ENCODE measurements at regions not wholly inside any gene's neighbourhood (a gene's known extent, or its start where the extent isn't known, plus 50 kb on each side); places are given as distances from the start of the nearest gene placed in this dataset.

DNA sequence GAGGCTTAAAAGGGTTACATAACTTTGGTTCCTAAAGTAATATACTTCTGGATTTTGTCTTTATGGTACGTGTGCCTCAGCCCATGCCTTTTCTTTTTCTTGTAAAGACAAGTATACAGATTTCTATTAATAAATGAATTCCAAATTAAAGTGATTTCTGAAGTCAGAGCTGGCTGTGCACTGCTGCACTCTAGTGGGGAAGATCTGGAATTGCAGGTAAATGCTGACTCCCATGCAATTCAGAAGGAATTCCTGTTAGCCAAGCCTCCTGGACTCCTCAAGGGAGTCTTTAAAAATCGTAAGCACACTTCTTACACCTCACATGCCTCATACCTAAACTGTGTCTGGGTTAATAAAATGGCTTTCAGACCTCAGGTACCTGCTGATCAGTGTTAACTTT, 118.4 kb upstream of the SLC7A1 start:
- no peak for DNase-seq (ENCODE audit: low read depth)

DNA sequence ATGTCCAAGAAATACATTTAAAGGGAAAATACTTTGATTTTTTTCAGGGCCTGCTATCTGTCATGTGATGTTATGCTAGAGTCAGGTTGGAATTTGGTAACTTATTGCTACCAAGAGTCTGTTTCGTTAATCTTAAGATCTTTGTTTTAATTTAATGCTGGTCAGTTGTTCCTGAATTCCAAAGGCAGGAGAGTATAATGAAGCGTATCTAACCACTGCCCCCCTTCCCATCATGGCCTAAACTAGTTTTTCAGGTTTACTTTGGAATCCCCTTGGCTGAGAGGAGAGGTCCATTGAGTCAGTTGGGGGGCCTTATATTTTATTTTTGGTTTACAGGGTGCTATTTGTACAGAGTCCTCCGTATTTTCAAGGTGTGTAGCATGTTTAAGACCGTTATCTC, 116.3 kb upstream of the SLC7A1 start:
- no peak for DNase-seq (ENCODE audit: low read depth)

DNA sequence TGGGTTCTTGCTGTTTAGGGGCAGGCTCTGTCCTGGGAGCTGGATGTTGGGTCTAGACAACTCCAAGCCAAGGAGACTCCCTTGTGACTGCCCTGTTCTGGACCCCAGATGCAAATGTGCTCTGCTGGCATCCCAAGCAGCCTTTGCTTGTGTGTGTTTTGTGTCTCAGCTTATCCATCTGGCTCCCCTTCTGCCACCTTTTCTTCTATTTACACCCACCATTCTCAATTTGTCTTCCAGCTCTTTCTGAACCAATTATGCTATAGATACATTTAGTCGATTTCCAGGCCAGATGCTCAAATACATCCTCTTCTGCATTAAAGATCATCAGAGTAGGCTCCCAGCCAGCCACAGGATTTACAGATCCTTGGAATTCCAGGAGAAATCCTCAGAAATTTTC, 115.0 kb upstream of the SLC7A1 start:
- no peak for DNase-seq (ENCODE audit: low read depth)

DNA sequence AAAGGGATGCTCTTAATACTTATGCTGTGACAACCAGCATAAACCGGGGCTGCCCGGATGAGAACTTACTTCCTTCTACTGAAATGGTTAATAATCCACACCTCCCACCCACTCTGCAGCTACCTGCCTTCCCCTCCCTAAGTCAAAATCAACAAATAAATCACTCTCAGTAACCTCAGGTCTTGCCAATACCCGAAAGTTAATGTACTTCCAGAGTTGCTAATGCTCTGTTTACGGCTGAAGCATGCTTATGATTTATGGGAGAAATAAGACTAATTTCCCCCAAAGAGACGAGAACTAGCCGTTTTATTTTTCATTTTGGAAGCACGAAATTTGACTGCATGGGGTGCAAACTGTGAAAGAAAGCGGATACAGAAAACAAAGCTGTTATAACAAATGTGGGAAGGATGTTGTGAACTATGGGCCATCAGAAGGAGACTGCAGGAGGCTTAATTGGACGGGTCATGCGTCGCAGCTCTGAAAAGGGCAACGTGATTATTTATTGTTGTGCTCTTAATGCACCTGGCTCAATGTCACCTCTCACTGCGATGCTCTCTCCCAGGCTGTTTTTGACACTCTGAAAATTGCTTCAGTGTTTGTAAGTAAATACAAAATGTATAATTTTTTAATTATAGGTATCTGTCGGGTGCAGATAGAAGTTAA, 114.0 kb upstream of the SLC7A1 start:
- DNase-seq (ENCODE audit: low read depth) = no peak

DNA sequence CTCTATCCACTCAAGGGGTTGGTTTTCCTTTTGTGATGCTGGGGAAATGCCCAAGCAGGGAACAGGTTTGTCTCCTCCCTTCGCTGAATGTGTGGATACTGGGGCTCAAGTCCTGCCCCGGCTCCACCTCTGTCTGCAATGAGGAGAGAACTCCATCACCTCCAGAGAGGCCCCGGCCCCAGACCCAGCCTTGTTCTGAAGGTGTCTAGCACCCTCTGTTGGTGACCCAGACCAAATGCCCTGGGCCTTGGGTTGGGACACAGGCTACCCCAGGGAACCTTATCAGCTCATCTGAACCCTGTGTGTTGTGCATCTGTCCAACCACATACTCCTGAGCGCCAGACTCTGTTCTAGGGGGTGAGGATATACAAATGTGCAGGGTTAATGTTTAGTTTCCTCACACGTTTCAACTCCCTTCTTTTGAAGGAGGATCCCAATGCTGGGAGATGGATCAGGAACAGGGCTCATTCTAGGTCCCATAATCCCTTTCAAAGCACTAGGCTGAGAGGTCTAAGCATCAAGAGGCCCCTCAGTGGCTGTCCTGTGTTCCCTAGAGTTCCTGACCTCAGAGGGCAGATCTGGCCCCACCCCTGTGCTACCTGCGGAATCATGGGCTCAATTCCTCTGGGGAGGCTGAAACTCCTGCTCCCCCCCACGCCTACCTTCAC, 112.5 kb upstream of the SLC7A1 start:
- DNase-seq (ENCODE audit: low read depth) = no peak

DNA sequence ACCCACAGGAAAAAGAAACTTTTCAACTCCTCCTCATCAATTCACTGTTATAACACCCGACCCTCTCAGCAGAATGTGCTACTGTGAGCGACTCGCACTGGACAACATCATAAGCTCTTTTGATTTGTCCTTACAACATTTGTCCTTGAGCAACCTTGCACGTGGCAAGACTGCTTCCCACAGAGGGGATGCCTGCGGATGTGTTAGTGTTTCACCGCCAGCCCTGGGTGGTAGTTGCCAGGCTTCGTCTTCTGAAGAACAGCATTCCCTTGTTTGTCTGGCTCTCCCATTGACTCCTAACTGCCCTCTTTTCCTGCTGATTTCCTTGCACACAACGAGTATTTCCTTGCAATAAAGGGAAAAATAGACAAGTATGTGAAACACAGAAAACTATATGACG, 111.4 kb upstream of the SLC7A1 start:
- no peak for DNase-seq (ENCODE audit: low read depth)

DNA sequence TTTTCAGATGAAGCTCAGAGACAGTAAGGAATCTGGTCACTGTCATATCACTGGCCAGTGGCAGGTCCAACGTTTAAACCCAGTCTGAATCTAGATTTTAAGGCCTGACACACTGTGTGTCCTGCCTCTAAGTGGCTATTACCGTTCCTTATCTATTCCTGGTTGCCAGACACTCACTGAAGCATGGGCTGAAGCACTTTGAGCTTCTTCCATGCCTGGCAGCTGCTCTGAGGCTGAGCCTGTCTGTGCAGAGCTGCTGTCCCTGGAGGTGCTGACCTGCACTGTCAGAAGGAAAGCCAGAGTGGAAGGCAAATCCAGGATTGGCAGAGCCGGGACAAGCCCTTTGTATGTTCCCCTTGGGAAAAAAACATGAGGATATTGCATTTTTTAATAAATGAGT, 109.2 kb upstream of the SLC7A1 start:
- no peak for DNase-seq (ENCODE audit: low read depth)

DNA sequence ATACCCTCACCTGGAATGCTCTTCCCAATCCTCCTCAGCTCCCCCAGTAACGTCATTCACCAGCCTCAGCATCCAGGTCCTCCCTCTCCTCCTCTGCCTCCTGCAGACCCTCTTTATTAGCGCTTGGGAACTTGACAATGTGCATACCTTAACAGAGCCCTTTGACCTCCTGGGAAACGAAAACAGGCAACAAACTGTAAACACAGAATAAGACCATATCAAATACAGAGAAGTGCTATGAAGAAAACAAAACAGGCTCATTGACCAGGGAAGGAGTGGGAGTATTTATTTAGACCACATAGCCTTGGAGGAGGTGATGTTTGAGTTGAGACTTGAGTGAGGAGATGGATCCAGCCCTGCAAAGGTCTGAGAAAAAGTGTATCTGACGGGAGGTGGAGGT, 107.9 kb upstream of the SLC7A1 start:
- DNase-seq (ENCODE audit: low read depth) = no peak

DNA sequence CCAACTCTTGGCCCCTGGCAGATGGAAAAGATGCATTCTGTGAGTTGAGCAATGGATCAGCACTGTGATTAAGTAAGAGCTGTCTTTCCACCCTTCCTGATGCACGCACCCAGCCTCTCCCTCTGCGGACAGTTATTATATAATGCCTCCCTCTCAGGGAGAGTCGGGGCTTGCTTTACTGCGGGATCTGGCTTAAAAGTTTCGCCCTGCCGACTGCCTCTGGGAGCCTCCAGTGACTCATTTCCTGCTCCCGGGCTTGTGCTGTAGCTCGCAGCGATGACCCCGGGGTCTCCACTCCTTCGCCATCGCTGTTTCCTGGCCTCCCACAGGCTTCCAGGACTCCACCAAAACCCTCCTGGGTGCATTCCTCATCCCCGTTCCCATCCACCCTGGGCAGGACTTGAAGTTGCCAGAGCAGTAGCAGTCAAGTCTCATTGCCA, 107.4 kb upstream of the SLC7A1 start:
- DNase-seq (ENCODE audit: low read depth) = peak; percentile 85

DNA sequence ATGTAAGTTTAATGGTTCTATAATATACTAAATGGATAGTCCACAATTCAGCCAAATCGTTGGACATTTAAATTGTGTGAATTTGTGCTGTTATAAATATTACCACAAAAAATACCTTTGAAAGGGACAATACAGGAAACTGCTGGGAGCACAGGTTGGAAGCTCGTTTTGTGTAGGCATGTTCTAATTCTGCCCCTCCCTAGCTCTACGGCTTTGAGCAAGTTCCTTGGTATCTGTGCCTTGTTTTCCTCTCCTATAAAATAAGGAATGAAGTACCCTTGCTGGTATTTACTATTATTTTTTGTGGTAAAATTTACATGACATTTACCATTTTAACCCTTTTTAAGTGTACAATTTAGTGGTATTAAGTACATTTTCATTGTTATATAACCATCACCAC, 102.6 kb upstream of the SLC7A1 start:
- DNase-seq (ENCODE audit: low read depth) = no peak

DNA sequence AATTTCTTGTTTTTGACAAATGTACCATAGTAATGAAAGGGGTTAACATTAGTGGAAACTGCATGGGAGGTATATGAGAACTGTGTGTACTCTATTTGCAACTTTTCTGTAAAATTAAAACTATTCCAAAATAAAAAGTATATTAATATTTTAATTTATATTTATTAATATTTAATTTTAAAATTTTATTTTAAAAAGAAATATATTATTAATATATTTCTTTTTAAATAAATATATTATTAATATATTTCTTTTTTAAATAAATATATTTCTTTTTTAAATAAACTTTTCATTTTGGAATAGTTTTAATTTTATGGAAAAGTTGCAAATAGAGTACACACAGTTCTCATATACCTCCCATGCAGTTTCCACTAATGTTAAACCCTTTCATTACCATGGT, 101.1 kb upstream of the SLC7A1 start:
- DNase-seq (ENCODE audit: low read depth) = no peak

DNA sequence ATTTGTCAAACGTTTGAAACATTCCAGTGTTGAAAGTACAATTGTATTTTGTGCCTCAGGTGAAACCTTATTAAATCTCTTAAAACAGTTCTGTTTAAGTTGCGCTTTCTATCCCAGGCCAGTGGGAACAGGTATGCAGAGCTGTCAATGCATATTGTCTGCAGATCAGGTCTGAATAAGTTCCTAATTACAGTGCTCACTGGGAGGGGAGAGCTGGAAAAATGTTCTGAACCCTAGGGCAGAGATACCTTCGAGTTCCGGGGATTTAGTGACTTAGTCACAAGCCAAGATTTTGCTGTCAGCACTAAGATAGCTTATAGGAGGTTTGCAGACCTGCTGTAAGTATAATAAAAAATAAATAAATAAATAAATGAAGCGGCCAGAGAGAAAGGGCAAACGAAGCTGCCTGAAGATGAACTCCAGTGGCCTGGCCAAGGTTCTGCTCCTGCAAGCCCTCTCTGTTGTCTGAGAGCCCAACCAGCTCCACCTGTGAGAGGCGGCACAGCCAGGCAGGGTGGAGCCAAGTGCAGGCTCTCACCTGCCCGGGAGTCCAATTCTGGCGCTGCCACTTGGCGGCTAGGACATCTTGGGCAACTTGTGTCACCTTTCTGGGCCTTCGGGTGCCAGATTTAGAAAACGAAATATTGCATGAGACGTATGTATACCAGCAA, 97.9 kb upstream of the SLC7A1 start:
- DNase-seq (ENCODE audit: low read depth) = no peak

DNA sequence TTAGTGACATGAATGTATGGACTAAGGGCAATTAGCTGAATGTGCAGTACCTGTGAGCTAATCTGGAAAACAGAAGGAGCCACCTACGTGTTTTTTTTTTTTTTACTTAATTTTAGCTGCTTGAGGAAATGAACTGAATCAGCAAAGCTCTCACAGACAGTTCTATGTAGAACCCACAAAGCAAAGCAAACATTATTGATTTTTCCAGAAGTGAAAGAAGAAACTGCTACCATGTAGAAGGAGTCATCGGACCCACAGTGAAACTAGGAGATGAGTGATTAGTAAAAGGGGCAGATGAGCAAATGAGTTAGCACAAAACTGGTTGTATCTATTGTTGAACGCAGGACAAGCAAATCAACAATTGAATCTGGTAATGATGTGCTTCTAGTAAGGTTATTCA, 94.1 kb upstream of the SLC7A1 start:
- DNase-seq (ENCODE audit: low read depth) = no peak

DNA sequence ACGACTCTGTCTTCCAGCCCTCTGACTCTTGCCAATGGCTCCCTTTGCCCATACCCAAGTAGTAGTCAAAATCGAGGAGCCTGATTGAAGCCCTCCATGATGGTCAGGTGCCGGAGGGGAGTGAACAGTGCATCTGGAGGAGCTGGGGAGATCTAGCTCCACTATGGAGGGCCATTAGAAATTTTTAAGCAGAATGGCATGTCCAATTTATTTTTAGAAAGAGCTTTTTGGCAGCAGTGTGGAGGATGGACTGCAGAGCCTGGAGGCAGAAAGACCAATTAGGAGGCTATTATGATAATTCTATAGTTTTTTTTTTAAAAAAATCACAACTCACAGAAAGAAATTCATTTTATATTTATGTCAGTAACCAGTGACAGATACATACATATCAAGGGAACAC, 92.7 kb upstream of the SLC7A1 start:
- DNase-seq (ENCODE audit: low read depth) = no peak

DNA sequence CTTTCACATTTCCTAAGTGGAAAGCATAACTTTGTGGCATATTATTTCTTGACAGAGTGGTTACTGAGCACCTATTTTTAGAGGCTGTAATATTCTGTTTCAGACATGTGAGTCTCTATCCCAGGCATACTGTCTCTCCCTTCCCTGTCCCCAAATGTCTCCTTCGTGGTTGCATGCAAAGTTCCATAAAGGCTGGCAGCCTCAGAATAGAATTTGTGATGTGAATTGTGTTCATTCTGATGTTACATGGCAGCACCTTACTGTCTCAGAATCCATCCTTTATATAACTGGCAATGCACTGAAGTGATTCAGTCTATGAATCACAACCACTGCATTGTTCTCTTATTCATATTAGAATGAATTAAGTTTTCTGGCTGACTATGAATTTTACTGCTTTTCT, 89.0 kb upstream of the SLC7A1 start:
- DNase-seq (ENCODE audit: low read depth) = peak; percentile 21

DNA sequence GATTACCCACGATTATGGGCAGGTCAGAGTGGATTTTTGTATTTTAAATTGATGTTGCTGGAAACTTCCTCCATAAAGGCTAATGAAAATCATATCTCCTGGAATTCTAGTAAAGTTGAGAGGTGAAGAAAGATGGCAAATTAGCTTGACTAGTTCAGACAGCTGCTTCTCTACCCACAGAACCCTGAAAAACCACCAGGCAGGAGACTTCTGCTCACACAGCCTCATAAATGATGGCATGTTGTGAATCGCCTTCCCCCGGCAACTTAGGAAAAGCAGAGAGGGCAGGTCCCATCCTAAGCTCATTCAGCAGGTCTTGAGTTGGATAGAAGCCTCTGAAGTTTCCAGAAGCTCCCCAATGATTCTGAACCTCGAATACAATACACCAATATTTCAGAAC, 87.6 kb upstream of the SLC7A1 start:
- no peak for DNase-seq (ENCODE audit: low read depth)

DNA sequence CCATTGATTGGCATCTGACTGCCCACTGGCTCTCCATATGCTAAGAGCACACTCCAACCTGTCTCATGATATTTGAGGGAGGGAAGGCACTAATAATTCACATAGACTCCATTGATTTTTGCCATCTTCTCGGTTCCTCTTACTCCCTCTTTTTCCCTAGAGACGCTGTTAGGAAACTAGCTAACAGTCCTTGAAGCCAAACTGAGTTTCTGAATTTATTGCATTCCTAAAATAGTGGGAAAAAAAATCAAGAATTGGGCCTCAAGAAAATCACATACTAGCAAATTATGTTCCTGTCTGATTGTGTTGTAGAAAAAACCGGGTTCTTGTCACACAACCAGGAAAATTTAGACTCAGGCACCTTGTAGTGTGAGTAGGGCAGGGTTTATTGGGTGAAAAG, 86.4 kb upstream of the SLC7A1 start:
- DNase-seq (ENCODE audit: low read depth) = no peak

DNA sequence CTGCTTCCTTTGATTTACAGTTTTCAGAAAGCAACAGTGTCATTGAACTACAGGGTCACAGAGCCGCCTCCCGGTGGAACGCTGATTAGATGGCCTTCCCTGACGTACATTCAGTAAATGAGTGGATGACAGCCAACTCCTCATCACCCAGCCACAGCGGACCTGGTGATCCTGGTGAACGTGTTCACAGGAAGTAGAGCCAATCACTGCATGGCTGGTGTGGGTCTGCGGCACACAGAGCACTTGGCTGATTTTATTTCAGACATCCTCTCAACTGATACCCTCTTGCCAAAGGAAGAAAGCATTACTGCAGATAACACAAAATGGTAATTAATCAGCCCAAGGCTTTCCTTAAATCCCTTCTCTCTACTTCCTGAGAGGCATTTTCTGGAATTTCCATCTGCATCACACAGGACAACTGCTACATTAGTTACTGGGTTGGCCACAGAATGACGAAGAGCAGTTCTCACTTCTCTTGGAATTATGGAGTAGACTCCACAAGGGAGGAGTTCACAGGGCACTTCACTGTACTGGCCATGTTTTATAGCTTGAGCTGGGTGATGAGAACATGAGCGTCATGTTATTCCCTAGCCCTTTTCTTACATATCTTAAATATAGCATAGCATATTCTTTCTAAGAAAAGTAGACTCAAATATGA, 84.0 kb upstream of the SLC7A1 start:
- DNase-seq (ENCODE audit: low read depth) = no peak

DNA sequence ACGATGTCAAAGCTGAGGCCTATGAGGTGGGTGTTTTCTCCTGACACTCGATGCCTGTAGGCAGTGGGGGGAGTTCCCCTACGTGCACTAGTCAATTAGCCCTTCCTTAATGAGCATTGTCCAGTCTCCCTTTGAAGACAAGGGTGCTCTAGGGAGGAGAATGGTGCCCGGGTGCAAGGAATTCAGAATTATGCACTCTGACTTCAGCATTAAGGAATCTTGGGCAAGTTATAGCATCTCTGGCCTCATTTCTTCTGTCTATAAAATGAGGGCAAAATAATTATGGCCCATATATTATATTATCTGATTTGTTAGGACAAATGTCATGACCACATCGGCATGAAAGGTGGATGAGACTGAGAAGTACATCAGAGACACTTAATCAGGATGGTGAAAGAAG, 82.1 kb upstream of the SLC7A1 start:
- DNase-seq (ENCODE audit: low read depth) = no peak

DNA sequence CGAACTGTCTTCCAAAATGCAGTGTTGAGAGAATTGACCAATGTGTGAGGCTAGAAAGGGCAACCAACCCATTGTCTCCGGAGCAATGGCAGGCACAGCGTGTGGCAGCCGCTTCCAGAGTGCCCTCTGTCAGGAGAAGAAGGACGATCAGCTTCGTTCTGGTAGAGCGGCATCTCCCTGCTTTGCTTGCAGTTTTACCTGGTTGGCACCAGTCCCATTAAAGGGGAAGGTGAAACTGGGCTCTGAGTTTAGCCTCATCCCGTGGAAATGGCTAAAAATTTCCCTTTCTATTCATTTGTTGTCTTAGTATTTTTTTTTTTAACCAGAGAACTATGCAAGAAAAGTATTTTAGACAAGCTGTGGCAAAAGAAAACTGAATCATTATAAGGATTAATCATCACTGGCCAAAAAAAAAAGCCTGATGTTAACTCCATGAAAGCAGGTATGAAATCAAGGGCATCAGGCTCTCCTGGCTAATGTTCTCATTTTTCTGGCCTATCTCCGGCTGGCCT, 81.5 kb upstream of the SLC7A1 start:
- no peak for DNase-seq (ENCODE audit: low read depth)

DNA sequence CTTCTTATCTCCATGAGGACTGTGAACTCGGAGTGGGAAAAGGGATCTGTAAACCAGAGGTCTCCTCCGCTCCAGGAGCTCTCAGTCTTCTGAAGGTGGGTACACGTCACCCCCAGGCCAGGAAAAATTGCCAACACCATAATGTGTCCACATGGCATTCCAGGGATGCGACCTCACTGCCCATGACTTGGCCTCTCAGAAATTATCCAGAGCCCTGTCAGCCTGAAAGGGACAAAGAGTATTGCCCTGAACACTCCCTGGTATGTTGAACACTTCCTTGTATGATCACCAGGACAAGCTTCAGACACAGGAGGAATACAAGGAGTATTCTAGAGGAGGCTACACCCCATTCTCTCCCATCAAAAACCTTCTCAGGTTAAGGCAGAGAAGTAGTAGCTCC, 81.0 kb upstream of the SLC7A1 start:
- peak; percentile 49 for DNase-seq (ENCODE audit: low read depth)

DNA sequence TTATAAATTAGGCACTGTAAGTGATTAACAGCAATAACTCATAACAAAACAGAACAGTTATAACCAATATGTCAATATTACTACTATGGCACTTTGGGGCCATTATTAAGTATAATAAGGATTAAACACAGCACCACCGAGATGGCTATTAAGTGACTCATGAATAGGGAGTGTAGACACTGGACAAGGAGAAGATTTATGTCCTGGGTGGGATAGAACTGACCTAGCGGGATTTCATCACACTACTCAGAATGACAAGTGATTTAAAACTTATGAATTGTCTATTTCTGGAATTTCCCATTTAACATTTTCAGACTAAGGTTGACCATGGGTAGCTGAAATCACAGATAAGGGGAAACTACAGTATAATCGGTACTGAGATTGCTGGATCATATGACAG, 79.0 kb upstream of the SLC7A1 start:
- no peak for DNase-seq (ENCODE audit: low read depth)

DNA sequence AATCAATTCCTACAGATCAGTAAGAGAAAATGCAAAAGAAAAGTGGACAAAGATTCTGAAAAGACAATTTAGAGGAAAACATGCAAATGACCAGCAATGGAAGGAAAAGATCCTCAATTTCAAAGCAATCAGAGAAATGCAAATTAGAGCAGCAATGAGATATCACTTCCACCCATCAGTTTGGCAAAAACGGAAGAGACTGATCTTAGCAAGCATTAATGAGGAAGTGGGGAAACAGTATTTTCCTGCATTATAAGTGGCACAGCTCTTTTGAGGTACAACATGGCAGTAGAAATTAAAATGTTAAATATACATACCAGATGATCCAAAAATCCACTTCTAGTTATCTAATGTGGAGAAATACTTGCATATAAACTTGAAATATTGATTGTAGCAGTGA, 69.1 kb upstream of the SLC7A1 start:
- DNase-seq (ENCODE audit: low read depth) = no peak

Measured in GM04504 (cell line).